NCI-H510A treated with DMSO at 0.1 percent for 48 hours (cell line): ENCODE measurements at regions not wholly inside any gene's neighbourhood (a gene's known extent, or its start where the extent isn't known, plus 50 kb on each side); places are given as distances from the start of the nearest gene placed in this dataset.
A peak's percentile ranks its signal among the peaks of the same experiment; 100 is the strongest.
"Not testable (repeated sequence)": the region's sequence is repeated elsewhere in the genome, so short reads cannot be mapped to it uniquely, and the experiment has no call there.

Experiments
- DNase-seq: peaks from one replicate; lab custom pipeline; 2025; lab: John Stamatoyannopoulos, UW

DNA sequence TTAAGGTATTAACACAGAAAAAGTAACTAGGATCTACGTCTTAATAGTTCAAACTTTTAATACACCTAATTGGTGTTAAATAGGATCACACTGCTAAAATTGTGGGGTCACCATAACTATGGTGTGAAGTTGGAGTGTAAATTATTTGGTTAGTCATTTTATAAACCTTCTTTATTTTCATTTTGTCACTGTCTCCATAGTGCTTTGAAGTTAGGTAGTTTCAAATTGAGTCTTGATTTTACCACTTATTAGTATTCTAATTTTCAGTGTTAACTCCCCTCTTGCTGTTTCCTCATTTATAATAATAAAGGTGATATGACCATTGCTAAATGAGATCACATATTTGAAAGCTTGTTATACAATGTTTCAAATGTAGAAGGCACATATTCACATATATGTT is 738.1 kb upstream of the CHRM3 start:
- no peak for DNase-seq

DNA sequence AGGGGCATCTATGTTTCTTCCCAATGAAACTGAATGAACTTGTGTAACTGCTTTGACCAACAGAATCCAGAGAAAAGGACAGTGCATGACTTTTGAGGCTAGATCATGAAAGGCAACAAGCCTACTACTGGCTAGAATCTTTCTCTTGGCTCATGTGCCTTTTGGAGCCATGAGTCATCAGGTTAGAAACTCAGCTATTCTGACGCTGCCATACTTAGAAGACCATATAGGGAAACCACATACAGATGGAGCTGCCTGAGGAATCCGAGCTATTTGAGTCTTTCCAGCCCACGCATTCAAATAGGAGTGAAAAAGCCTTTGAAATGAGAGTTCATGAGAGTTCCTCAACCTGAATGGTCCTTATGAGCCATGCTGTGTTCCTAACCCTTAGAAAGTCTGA is 738.5 kb upstream of the CHRM3 start:
- no peak for DNase-seq

- DNase-seq = no peak
Observed at GRCh38 chr1:238642231-238642630, 744.1 kb upstream of the CHRM3 start.

GRCh38 chr1:238639861-238640260 is 746.5 kb upstream of the CHRM3 start:
- no peak for DNase-seq

DNA sequence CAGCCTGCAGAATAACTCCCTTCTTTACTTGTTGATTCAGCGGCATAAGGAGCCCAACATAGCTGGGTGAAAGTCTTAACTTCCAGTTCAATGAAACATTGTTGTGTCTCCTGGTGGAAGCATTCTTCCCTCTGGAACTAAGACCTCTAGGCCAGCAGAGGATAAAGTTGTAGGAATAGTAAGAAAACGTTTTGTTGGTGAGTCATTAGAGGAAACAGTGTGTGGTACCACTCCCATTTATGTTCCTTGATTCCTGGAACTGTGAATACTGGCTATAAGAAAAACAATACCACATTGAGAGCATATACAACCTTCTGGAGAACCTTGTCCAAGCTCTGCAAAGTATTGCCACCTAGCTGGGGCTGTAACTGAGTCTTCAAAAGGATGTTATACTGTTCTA is 737.4 kb upstream of the ZP4 start:
- no peak for DNase-seq

DNA sequence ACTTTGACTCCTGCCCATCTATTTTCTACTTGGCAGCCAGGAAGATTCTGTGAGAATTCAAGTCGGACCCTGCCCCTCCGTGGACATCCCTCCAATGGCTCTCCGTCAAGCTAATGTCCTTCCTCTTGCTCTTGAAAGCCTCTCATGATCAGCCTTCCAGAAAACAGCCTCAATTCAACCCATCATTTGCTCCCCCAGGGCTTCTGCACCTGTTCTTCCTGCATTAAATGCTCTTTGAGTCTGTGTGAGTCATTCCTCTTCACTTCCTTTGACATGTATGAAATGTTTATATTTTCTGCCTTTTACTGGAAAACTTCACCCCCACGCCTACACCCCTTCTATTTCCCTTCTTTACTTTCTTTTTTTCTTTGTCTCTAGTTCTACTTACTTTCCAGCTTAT is 734.1 kb upstream of the ZP4 start:
- peak; percentile 2 for DNase-seq

- DNase-seq = no peak
Observed at GRCh38 chr1:238621405-238621804, 730.7 kb upstream of the ZP4 start.

DNA sequence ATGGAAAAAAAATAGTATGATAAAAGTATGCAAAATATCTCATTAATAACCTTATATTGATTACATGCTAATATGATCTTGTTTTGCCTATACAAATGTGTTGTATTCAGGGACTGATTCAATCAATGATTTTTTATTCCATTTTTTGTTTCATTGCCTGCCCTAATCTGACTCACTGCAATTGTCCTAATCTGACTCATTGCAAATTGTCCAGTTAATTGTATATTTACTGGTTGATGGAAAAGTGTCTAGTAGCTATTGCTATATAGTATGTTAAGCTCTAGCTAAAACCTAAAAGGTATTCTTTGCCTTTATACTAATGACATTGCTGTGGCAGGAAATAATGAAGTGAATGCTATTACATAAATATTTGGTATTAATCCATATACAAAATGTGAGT is 728.9 kb upstream of the ZP4 start:
- DNase-seq = no peak

DNA sequence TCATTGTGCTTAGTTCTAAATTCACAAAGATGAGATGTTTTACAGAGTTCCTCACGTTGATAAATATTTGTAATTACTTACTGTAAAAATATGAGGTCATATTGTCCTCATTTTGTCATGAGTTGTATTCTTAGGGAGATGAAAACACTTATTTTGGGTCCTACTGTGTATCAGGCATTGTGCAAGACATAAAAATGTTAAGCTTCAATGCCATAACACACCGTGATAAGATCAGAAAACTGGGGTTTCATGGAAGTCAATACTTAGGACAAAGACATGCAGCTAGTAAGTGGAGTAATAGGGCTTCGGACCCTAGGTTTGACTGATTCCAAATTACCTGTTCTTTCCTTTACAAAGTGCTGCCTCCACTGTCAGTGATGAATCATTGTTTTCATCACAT is 720.7 kb upstream of the ZP4 start:
- no peak for DNase-seq

DNA sequence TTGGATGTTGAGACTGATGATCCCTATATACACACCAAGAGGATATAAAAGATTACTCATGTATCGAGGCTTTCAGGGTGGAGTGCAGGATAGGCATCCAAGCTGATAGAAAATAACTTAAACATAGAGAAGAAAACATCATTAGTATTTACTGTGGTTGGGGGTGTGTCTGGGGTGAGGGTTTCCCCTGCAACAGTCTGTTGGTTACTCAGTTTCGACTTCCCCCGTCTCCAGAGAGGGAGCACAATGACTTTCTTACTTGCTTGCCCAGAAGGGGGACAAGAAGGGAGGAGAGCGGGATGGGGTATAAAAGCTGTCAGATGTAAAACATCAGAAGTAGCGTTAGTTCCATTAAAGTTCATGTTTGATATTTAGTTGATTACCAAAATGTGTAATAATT is 717.4 kb upstream of the ZP4 start:
- no peak for DNase-seq

DNA sequence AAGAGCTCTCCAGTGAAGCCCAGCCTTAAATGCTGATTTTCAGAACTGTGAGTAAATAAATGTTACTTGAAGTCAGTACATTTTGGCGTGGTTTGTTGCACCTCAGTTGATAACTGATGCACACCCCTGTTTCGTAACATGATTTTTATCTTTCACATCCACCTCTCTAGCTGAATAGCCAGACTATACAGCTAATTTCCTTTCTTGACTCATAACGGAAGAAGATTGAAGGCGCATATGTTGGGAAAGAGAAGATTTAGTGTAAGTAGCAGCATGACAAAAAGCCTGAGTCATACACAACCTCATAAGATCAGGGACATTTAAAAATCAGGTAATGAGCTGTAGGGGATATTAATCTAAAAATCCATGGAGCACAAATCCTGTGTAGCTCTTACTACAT is 716.2 kb upstream of the ZP4 start:
- no peak for DNase-seq

- DNase-seq = no peak
Observed at GRCh38 chr1:238606457-238606856, 715.7 kb upstream of the ZP4 start.

DNA sequence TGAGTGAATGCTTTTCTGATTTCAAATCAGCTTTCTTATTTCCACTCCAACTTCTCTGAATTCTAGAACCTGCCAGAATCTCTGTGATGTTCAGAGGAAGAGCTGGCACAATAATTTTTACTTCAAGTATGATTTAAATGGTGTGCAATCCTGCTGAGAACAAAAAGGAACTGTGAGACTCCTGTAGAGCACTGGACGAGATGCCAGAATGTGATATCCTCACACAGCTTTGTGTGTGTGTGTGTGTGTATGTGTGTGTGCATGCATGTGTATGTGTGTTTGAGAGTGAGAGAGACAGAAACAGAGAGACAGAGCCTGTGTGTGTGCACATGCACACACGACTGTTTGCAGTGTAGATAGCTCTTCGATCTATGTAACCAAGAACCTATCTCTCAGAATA is 713.6 kb upstream of the ZP4 start:
- DNase-seq = no peak

GRCh38 chr1:238601604-238602003 is 710.9 kb upstream of the ZP4 start:
- not testable (repeated sequence) for DNase-seq

DNA sequence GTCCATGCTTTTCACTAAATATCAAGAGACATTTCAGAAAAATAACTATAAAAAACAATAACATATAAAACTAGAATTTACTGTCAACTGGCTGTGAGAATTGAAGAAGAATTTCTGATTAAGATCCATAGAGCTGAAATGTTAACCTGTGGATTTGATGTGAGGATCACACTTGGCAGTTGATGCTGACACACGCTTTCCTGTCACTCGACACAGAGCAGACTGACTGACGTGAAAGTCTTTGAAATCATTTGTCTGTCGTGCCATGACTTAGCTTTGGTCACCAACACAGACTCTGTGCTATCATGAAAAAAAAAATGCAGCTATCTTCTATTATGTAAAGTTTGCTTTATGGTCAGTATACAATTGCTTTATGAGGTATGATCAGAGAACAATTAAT is 706.0 kb upstream of the ZP4 start:
- no peak for DNase-seq

DNA sequence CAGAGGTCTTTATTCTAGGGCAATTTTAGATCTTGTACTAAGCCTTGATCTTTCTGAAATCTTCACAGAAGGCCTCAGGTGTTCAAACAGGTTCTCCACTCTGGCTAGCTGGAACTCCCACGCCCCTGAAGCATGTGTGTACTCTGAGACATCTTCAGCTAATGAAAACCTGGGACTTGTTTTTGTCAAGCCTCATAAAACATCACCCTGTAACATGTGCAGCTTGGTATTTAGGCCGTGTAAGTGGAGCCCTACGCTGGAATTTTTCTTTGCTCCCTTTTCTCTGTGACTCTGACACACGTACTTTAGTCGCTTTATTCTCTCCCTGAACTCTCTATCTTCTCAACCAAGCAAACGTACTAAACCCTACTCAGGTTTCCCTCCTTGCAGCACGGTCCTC is 701.9 kb upstream of the ZP4 start:
- DNase-seq = no peak

- DNase-seq = no peak
Observed at GRCh38 chr1:238589843-238590435, 699.2 kb upstream of the ZP4 start.

- DNase-seq = no peak
Observed at GRCh38 chr1:238582816-238583215, 692.1 kb upstream of the ZP4 start.

- no peak for DNase-seq
Observed at GRCh38 chr1:238581332-238581731, 690.6 kb upstream of the ZP4 start.

GRCh38 chr1:238568735-238569134 is 678.0 kb upstream of the ZP4 start:
- DNase-seq = no peak

GRCh38 chr1:238562341-238562740 is 671.6 kb upstream of the ZP4 start:
- no peak for DNase-seq

- DNase-seq = no peak
Observed at GRCh38 chr1:238558746-238559145, 668.0 kb upstream of the ZP4 start.

DNA sequence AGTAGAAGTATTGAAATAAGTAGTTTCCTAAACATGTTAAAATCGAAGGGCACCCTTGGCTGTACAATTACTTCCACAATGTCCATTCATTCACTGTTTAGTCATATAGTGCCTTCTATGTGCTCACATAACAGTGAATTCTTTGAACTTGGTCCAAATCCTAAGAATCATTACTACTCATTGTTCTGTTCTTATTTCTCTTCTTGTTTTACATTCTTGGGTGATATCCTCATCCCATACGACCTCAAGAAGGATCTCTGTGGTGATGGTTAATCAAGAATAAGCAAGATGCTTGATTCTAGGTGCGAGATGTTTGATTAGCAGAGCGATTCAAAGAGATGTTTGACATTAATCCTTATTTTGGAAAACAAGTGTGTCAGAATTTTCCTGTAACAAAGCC is 667.4 kb upstream of the ZP4 start:
- no peak for DNase-seq

DNA sequence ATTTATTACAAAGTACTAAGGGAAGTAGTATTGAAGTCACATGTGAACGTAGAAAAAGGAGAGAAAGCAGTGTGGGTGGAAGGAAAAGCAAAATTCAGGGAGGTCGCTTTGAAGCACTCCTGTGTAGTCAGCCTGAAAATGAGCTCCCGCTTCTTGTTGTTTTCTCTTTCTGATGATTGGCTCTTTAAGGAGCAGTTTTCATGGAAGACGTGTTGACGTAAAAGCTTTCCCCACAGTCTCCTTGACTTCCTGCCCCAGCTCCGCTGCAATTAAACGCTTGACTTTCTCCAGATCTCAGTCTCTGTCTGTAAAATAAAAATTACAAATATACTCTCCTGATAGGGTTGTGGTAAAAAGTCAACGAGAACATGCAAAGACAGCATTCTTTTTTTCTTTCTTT is 661.5 kb upstream of the ZP4 start:
- DNase-seq = no peak

DNA sequence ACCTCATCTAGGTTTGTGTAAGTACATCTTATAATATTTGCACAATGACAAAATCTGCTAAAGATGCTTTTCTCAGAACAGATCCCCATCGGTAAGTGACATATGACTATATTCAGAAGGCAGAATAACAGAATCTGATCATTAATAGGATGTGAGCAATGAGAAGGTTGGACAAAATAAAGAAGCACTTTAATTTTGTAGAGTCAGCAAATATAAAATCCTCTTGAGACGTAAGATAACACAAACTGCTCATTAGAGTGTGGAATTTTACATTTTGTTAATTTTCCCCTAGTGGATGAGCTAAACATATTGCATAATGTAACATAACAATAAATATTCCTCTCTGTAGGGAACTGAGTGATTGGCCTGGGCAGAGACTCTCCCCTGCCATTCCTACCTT is 658.4 kb upstream of the ZP4 start:
- DNase-seq = no peak
